ENCODE measurements at regions not wholly inside any gene's neighbourhood (a gene's known extent, or its start where the extent isn't known, plus 50 kb on each side); places are given as distances from the start of the nearest gene placed in this dataset.

- TF ChIP-seq CTCF (IDR thresholded peaks at IDR 0.05; ENCODE audit: low read depth, low read length) = no peak
- TF ChIP-seq EZH2phosphoT487 (IDR thresholded peaks at IDR 0.05; ENCODE audit: low read depth) = no peak
Observed at GRCh38 chr7:145474009-145474686, 638.3 kb upstream of the TPK1 start.
